GM18907 (cell line): ENCODE measurements at regions not wholly inside any gene's neighbourhood (a gene's known extent, or its start where the extent isn't known, plus 50 kb on each side); places are given as distances from the start of the nearest gene placed in this dataset.
"Not testable (repeated sequence)": the region's sequence is repeated elsewhere in the genome, so short reads cannot be mapped to it uniquely, and the experiment has no call there.

Source experiments
- ATAC-seq: cut with Tn5 transposase; IDR thresholded peaks from one replicate; pipeline ENCODE4 v1.9.1; 2021; ENCODE audit warnings: mild to moderate bottlenecking, moderate library complexity; ENCODE audit not compliant: unreplicated experiment

DNA sequence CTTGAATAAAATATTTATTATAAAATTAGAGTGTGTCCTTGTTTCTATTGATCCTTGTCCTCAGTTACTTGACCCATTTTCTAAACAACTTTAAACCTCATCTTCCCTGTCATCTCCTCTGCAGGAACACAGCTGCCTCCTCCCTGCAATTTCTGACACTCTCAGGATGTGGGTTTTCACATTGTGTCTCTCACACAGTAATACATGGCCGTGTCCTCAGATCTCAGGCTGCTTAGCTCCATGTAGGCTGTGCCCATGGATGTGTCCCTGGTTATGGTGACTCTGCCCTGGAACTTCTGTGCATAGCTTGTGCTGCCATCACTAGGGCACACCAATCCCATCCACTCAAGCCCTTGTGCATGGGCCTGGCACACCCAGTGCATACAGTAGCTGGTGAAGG lies 577.1 kb downstream of the GOLGA6L6 start:
- not testable (repeated sequence) for ATAC-seq

DNA sequence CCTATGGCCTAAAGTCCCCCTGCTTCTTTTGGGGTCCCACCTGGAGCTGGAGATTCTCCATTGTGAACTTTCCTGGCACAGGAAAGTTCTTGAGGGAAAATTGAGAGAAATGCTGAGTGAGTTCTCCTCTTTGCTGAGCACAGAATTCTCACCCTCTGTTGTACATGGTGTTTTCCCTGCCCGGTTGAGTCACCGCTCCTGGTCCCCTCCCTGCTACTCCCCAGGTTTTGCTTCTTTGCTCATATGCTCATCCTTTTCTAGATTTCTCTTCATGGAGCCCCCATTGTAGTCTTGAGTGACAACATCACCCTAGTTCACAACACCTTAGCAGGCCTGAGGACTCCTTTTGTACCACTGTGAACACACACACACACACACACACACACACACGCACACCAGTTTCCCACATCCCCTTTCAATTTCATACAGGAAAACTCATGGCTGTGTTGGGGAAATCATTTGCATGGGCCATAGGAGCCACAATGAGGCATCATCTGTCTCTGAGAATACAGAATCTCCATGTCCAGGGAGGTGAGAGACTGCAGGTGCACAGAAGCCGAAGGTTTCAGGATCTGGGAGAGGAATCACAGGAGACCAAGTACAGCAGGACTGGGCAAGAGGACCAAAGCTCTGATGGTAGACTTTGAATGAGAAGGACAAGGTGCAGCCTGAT lies 585.3 kb downstream of the GOLGA6L6 start:
- no peak for ATAC-seq

DNA sequence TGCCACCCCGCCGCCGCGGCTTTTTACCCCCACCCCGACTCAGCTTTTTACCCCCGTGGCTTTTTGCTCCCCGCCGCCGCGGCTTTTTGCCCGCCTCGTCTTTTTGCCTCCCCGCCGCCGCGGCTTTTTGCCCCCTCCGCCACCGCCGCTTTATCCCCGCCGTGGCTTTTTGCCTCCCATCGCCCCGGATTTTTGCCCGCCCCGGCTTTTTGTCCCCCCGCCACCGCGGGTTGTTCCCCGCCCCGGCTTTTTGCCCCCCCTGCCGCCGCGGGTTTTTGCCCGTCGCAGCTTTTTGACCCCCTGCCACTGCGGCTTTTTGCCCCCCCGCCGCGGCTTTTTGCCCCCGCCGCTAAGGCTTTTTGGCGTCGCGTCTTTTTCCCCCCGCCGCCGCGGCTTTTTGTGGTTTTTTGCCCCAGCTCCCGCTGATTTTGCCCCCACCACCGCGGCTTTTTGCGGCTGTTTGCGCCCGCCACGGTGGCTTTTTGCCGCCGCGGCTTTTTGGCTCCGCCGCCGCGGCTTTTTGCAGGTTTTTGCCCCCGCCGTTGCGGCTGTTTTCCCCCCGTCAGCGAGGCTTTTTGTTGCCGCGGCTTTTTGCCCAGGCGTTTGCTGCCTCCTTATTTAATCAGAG lies 597.2 kb downstream of the GOLGA6L6 start:
- no peak for ATAC-seq

DNA sequence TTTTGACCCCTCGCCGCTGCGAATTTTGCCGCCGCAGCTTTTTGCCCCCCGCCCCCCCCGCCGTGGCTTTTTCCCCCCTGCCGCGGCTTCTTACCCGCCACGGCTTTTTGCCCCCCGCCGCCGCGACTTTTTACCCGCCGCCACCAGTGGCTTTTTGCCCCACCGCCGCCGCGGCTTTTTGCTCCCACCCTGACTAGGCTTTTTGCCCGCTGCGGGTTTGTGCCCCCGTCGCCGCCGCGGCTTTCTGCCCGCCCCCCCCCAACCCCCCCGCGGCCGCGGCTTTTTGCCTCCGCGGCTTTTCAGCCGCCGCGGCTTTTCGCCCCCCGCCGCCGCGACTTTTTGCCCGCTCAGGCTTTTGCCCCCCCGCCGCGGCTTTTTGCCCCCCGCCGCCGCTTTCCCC lies 598.1 kb downstream of the GOLGA6L6 start:
- no peak for ATAC-seq

DNA sequence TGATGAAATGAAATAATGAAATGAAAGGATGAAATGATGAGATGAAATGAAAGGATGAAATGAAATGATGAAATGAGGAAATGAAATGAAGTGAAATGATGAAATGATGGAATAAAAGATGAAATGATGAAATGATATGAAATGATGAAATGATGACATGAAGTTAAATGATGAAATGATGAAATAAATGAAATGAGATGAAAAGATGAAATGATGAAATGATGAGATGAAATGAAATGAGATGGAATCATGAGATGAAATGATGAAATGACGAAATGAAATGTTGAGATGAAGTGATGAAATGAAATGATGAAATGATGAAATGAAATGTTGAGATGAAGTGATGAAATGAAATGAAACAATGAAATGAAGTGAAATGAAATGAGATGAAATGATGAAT lies 638.3 kb downstream of the GOLGA6L6 start:
- ATAC-seq = not testable (repeated sequence)

DNA sequence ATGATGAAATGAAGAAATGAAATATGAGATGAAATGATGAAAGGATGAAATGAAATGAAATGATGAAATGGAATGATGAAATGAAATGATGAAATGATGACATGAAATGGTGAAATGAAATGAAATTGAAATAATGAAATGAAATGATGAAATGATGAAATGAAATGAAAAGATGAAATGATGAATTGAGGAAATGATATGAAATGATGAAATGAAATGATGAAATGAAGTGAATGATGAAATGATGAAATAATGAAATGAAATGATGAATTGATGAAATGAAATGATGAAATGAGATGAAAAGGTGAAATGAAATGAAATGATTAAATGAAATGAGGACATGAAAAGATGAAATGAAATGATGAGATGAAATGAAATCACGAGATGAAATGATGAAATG lies 639.2 kb downstream of the GOLGA6L6 start:
- not testable (repeated sequence) for ATAC-seq

DNA sequence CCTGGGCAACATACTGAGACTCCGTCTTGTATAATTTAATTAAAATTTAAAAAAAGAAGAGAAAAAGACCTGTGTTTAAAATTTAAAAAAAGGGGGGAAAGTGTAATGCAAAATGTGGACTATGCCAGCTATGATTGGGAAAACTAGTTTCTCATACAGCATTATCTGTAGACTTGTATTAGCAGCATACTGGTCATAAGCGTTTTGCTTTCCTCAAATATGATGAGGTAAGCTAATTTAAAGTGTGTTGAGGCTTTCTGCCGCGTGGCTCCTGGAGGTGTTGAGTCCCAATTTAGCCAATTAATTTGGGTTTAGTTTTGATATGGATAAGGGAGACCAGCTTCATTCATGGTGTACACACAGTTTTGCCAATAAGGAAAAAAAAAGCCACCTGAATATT lies 640.2 kb downstream of the GOLGA6L6 start:
- ATAC-seq = not testable (repeated sequence)

DNA sequence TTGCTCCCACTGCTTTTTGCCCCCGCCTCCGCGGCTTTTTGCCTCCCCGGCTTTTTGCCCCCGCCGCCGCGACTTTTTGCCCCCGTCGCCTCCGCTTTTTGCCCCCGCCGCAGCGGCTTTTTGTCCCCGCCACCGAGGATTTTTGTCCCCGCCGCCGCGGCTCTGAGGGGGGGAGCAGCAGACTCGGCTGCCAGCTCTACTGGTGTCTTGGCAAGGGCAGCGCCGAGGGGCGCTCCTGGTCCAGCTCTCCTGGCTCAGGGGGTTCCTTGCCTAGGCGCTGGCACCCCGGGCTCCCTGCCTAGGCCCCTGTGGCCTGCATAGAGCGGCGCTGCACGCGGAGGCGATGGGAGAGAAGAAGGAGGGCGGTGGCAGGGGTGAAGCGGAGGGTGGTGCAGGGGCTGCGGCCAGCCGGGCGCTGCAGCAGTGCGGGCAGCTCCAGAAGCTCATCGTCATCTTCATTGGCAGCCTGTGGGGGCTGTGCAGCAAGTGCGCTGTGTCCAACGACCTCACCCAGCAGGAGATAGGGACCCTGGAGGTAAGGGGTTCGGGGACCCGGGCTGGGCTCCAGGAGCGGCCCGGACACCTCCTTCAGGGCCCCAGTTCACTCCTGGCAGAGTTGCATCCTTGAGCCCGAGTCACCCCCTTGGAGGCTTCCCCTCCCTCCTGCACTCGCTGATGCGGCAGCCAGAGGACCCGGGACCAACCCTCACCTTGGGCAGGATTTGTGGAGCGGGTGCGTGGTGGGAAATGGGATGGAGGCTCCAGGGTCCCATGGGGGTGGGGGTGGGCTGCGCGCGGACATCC lies 642.4 kb downstream of the GOLGA6L6 start:
- ATAC-seq = no peak

DNA sequence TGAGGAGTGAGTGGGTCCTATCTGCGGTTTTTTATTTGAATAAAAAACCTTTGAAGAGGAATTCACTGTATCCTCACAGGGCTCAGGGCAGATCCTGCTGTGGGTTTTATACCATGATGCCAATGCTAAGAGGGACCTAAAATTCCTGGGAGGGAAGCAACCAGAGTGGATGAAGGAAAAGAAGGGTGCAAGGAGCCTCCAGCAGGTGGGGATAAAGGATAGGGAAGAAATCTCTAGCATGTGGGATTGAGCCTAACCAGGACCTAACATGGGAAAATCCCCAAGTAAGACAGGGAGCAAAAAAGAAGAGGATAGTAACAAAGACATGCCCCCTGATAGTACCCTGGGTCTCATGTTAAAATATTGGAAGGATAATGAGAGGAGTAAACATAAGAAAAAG lies 652.8 kb downstream of the GOLGA6L6 start:
- ATAC-seq = not testable (repeated sequence)

DNA sequence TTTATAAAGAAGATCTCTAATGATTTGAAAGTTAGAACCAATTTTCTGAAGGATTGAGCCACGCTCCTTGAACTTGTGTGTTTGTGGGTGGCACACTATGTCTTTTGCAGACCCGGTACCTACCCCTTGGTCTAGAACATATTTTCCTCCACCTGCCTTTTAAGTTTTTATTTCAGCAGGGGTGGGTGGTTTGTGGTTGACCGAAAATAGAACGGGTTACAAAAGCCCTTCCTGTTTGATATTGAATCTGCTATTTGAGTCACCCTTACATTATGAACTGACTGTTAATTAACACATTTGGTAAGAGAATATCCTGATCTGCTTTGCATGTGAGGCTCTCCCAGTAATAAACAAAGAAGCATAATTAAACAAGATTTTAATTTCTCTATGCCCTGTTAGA lies 697.5 kb downstream of the GOLGA6L6 start:
- not testable (repeated sequence) for ATAC-seq
